ENCODE measurements at regions not wholly inside any gene's neighbourhood (a gene's known extent, or its start where the extent isn't known, plus 50 kb on each side); places are given as distances from the start of the nearest gene placed in this dataset.

- TF ChIP-seq CTCF (IDR thresholded peaks at IDR 0.05 in 4 of 5, conservative IDR thresholded peaks at IDR 0.05 in 1 of 5) (no peak), POLR2A (IDR thresholded peaks at IDR 0.05) (no peak)
Observed at GRCh38 chr17:27384726-27385125, 71.5 kb upstream of the KSR1 start.

All from gastrocnemius medialis (tissue), 4 donors.